Myocyte (in vitro differentiated cells): ENCODE measurements at regions not wholly inside any gene's neighbourhood (a gene's known extent, or its start where the extent isn't known, plus 50 kb on each side); places are given as distances from the start of the nearest gene placed in this dataset.
"Not testable (repeated sequence)": the region's sequence is repeated elsewhere in the genome, so short reads cannot be mapped to it uniquely, and the experiment has no call there.

Experiments used
- DNase-seq: peaks from one replicate; pipeline ENCODE4 v3.0.0-alpha.2; 2012; ENCODE audit warnings: low read depth

DNA sequence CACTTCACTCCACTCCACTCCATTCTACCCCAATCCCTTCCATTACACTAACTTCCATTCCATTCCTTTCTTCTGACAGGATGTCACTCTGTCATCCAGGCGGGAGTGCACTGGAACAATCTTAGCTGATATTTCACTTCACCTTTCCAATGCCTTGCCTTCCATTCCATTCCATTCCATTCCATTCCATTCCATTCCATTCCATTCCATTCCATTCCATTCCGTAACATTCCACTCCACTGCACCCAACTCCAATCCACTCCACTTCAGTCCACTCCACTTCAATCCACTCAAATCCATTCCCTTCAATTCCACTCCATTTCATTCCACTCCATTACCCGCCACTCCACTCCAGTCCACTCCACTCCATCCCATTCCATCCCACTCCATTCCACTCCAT lies 1099.4 kb downstream of the TSPY10 start:
- DNase-seq, result peak; percentile 57

DNA sequence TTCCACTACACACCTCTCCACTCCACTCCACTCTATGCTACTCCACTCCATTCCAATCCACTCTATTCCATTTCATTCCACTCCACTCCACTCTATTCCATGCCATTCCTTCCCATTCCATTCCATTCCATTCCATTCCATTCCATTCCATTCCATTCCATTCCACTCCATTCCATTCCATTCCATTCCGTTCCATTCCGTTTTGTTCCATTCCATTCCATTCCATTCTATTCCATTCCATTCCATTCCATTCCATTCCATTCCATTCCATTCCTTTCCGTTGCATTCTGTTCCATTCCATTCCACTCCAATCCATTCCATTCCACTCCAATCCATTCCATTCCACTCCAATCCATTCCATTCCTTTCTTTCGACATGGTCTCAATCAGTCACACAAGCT lies 1121.1 kb downstream of the TSPY10 start:
- not testable (repeated sequence) for DNase-seq

DNA sequence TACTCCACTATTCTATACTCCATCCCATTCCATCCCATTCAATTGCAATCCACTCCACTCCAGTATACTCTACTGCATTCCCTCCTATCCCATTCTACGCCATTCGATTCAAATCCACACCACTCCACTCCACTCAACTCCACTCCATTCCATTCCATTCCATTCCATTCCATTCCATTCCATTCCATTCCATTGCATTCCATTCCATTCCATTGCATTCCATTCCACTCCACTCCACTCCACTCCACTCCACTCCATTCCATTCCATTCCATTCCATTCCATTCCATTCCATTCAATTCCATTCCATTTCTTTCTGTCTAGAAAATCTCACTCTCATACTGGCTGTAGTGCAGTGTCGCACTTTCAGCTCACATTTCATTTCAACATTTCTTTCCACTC lies 1129.4 kb downstream of the TSPY10 start:
- DNase-seq, result not testable (repeated sequence)

DNA sequence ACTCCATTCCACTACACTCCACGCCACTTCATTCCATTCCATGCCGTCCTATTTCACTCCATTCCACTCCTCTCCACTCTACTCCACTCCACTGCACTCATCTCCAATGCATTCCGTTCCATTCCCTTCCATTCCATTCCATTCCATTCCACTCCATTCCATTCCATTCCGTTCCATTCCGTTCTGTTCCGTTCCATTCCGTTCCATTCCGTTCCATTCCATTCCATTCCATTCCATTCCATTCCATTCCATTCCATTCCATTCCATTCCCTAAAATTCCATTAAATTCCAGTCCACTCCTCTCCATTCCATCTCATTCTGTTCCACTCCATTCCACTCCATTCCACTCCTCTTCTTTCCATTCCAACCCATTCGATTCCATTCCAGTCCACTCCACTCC lies 1139.1 kb downstream of the TSPY10 start:
- DNase-seq, result no peak

DNA sequence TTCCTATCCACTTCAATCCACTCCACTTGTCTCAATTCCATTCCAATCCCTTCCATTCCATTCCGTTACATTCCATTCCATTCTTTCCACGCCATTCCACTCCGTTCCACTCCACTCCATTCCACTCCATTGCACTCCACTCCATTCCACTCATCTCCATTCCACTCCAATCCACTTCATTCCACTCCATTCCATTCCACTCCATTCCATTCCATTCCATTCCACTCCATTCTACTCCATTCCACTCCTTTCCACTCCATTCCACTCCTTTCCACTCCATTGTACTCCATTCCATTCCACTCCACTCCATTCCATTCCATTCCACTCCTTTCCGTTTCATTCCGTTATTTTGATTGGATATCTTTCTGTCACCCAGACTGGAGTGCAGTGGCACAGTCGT lies 1158.7 kb downstream of the TSPY10 start:
- no peak for DNase-seq
